A673 (cell line): ENCODE measurements at regions not wholly inside any gene's neighbourhood (a gene's known extent, or its start where the extent isn't known, plus 50 kb on each side); places are given as distances from the start of the nearest gene placed in this dataset.

Experiments used
- EZH2 ChIP-seq: fragments of 200-600 bp; sonication (generic); IDR thresholded peaks from 2 replicates; pipeline ENCODE4 v1.6.1; 2017; ENCODE audit warnings: borderline replicate concordance, low read depth, mild to moderate bottlenecking, mixed read lengths, antibody characterized with exemption, low read length; ENCODE audit not compliant: poor library complexity, severe bottlenecking
- TF ChIP-seq, protein P1 (sequence below): fragments of 300-800, 200-600 bp; sonication (generic); conservative IDR thresholded peaks from 2 replicates; pipeline ENCODE4 v1.5.1; 2017; ENCODE audit warnings: low read depth, mild to moderate bottlenecking, antibody characterized with exemption, low read length, moderate library complexity, mixed read lengths

DNA sequence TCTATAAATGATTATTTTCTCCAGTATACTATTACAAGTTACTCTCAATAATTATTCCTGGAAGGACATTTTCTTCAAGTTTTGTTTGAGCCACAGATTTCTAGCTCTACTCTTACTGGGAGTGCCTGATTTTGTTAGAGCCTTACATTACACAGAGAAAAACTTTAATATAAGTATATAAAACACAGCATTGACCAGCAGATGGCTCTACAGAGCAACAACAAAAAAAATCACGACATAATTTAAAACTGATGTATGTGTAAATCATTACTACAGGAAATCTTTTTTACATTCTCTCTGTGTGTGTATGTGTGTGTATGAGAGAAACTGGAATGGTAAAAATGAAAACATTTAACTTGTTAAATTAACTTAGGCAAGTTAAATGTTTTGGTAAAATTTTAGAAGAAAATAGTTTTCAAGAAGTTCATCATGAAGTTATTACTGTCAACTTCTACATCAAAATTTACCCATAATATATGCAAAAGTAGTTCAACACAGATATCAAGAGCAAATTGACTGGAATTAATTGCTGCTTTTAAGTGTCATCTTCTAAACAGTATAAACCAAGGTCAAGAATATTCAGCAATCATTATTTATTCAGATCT, 103.3 kb downstream of the MDH1 start:
- TF ChIP-seq, protein P1, sequence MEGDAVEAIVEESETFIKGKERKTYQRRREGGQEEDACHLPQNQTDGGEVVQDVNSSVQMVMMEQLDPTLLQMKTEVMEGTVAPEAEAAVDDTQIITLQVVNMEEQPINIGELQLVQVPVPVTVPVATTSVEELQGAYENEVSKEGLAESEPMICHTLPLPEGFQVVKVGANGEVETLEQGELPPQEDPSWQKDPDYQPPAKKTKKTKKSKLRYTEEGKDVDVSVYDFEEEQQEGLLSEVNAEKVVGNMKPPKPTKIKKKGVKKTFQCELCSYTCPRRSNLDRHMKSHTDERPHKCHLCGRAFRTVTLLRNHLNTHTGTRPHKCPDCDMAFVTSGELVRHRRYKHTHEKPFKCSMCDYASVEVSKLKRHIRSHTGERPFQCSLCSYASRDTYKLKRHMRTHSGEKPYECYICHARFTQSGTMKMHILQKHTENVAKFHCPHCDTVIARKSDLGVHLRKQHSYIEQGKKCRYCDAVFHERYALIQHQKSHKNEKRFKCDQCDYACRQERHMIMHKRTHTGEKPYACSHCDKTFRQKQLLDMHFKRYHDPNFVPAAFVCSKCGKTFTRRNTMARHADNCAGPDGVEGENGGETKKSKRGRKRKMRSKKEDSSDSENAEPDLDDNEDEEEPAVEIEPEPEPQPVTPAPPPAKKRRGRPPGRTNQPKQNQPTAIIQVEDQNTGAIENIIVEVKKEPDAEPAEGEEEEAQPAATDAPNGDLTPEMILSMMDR: peak; percentile 69
- no peak for TF ChIP-seq EZH2
